Mesendoderm (in vitro differentiated cells): ENCODE measurements at regions not wholly inside any gene's neighbourhood (a gene's known extent, or its start where the extent isn't known, plus 50 kb on each side); places are given as distances from the start of the nearest gene placed in this dataset.

Experiments used
- DNase-seq: peaks from one replicate; pipeline ENCODE4 v3.0.0; 2013
- H2AK5ac ChIP-seq: 2 replicates; pipeline ENCODE4 v1.6.1; 2013; ENCODE audit warnings: low read length, inconsistent platforms
- H2BK120ac ChIP-seq: 2 replicates; pipeline ENCODE4 v1.6.1; 2013; ENCODE audit warnings: low read depth, mild to moderate bottlenecking, low read length, moderate library complexity, mixed read lengths
- H2BK15ac ChIP-seq: replicated peaks from 2 replicates; pipeline ENCODE4 v1.6.1; 2013; ENCODE audit warnings: low read depth, mild to moderate bottlenecking, moderate library complexity
- H2BK5ac ChIP-seq: 2 replicates; pipeline ENCODE4 v1.6.1; 2013; ENCODE audit warnings: low read length, inconsistent platforms
- H3K18ac ChIP-seq: 2 replicates; pipeline ENCODE4 v1.6.1; 2013; ENCODE audit warnings: mild to moderate bottlenecking, low read length, mixed read lengths
- H3K23ac ChIP-seq: one replicate; pipeline ENCODE4 v1.6.1; 2013; ENCODE audit warnings: low read length
- H3K27ac ChIP-seq: 2 replicates; pipeline ENCODE4 v1.5.1; 2013; ENCODE audit warnings: low read depth, mild to moderate bottlenecking, inconsistent platforms, low read length, moderate library complexity
- H3K27me3 ChIP-seq: 2 replicates; pipeline ENCODE4 v1.6.1; 2013; ENCODE audit warnings: low read length, control low read depth, mild to moderate bottlenecking, inconsistent platforms; ENCODE audit not compliant: insufficient read depth, poor library complexity
- H3K36me3 ChIP-seq: 2 replicates; pipeline ENCODE4 v1.6.1; 2013; ENCODE audit warnings: low read length, inconsistent platforms; ENCODE audit not compliant: control insufficient read depth, insufficient read depth
- H3K4ac ChIP-seq: one replicate; pipeline ENCODE4 v1.6.1; 2013; ENCODE audit warnings: low read depth, mild to moderate bottlenecking, low read length, moderate library complexity
- H3K4me1 ChIP-seq: 2 replicates; pipeline ENCODE4 v1.6.1; 2013; ENCODE audit warnings: low read depth, low read length, inconsistent platforms; ENCODE audit not compliant: control insufficient read depth
- H3K4me2 ChIP-seq: 2 replicates; pipeline ENCODE4 v1.6.1; 2013; ENCODE audit warnings: low read length
- H3K4me3 ChIP-seq: 2 replicates; pipeline ENCODE4 v1.5.1; 2013; ENCODE audit warnings: mild to moderate bottlenecking, low read length
- H3K56ac ChIP-seq: one replicate; pipeline ENCODE4 v1.6.1; 2013; ENCODE audit warnings: low read length
- H3K79me1 ChIP-seq: 2 replicates; pipeline ENCODE4 v1.6.1; 2013; ENCODE audit warnings: low read length, inconsistent platforms
- H3K79me2 ChIP-seq: 2 replicates; pipeline ENCODE4 v1.6.1; 2013; ENCODE audit warnings: mild to moderate bottlenecking, low read length; ENCODE audit not compliant: control insufficient read depth, insufficient read depth
- H3K9ac ChIP-seq: 2 replicates; pipeline ENCODE4 v1.6.1; 2013; ENCODE audit warnings: low read length, inconsistent platforms
- H4K5ac ChIP-seq: one replicate; pipeline ENCODE4 v1.6.1; 2013; ENCODE audit warnings: low read length
- H4K8ac ChIP-seq: one replicate; pipeline ENCODE4 v1.6.1; 2013; ENCODE audit warnings: low read depth, mild to moderate bottlenecking, control low read depth, low read length, moderate library complexity
- WGBS: extraction: QIAGEN DNeasy Blood & Tissue Kit; methylation state at CpG from one replicate; pipeline ENCODE4 v1.1.7; 2013; ENCODE audit warnings: low lambda C conversion rate, missing lambda C conversion rate; ENCODE audit not compliant: insufficient coverage; ENCODE audit errors: extremely low coverage; 5-methylcytosine and 5-hydroxymethylcytosine counted together

DNA sequence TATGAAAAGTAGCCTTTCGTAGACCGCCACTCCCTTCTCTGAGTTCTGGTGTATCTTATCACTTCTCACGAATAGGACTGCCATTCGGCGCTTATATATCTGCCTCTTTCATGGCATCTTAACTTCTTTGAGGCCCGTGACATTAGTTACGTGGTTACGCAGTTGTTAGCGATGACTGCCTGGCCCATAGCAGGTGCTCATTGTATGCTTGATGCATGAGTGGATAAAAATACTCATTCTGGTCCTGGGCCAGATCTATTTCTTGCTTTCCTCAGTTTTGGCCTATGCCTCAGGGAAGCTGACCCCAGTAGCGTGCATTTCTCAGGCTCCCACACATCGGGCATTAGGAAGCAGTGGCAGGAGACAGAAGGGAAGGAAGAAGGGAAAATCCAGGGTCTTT, 60.7 kb upstream of the PITX2 start:
- Histone ChIP-seq H3K4me3 (no peak overlapping the region), H4K8ac (no peak overlapping the region), H3K23ac (no peak overlapping the region), H3K79me2 (no peaks in the 10 kb centered on the region), H3K18ac (no peak overlapping the region), H3K4me1 (peaks cover 4% of the 10 kb centered on the region), H3K56ac (no peak overlapping the region), H3K27ac (no peak overlapping the region), H3K79me1 (no peaks in the 10 kb centered on the region), H3K4ac (no peak overlapping the region), H2BK5ac (no peak overlapping the region), H2AK5ac (no peak overlapping the region), H3K4me2 (no peak overlapping the region), H2BK120ac (no peak overlapping the region), H4K5ac (no peak overlapping the region), H3K9ac (no peak overlapping the region), H3K27me3 (no peaks in the 10 kb centered on the region), H2BK15ac (no peak overlapping the region), H3K36me3 (no peaks in the 10 kb centered on the region)
- DNase-seq: no peak
- WGBS: no CpG with 5 or more reads among the region's 11 CpGs

DNA sequence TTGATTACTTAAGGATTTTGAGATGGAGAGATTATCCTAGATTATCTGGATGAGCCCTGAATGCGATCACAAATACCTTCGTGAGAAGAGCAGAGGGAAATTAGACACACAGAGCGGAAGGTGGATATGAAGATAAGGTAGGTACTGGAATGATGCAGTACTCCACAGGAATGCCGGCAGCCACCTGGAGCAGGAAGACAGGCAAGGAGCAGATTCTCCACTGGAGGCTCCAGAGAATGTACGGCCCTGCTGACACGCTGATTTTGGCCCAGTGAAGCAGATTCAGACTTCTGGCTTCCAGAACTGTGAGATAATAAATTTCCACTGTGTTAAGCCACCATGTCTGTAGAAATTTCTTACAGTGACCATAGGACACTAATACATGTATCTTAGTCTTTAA, 79.4 kb upstream of the PITX2 start:
- no CpG with 5 or more reads among the region's 6 CpGs for WGBS
- DNase-seq: peak; percentile 33
- H3K4me1 ChIP-seq: no peaks in the 10 kb centered on the region

DNA sequence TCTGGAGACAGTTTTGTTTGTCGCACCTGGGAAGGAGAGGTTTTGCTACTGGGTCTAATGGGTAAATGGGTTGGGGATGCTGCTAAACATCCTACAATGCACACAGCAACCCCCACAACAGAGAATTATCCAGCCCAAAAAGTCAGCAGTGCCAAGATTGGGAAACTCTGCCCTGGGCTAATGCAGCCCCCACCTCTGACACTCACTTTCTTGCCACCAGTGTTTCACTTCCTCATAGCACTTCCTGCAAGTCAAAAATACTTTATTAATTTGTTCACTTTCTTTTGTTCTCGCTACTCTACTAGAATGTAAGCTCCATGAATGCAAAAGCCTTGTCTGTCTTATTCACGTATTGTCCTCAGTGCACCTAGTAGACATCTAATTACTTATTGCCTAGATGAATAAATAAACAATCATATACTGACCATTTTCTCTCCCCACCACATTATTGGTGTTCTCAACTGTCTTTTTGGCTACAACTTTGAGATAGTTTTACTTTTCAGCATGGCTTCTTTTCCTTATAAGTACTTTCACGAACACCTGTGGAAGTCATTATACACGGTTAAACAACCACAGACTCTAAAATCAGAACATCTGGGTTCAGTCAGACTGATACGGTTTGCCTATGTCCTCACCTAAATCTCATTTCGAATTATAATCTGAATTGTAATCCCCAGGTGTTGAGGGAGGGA, 82.0 kb upstream of the PITX2 start:
- Histone ChIP-seq H3K18ac (no peak overlapping the region), H3K79me1 (no peaks in the 10 kb centered on the region), H3K27ac (no peak overlapping the region), H3K23ac (no peak overlapping the region), H4K8ac (peak overlapping the region; percentile 86), H2BK120ac (no peak overlapping the region), H3K4me1 (no peaks in the 10 kb centered on the region), H2AK5ac (no peak overlapping the region), H3K36me3 (no peaks in the 10 kb centered on the region), H3K27me3 (no peaks in the 10 kb centered on the region), H2BK5ac (no peak overlapping the region), H3K4ac (no peak overlapping the region), H3K56ac (no peak overlapping the region), H2BK15ac (no peak overlapping the region), H3K79me2 (no peaks in the 10 kb centered on the region), H3K4me2 (no peak overlapping the region), H4K5ac (no peak overlapping the region), H3K9ac (no peak overlapping the region), H3K4me3 (no peak overlapping the region)
- no peak for DNase-seq
- WGBS: no CpG with 5 or more reads among the region's 7 CpGs

More for the DNA sequence above, 79.4 kb upstream of the PITX2 start:
- Histone ChIP-seq H3K56ac (no peak overlapping the region), H3K4me3 (no peak overlapping the region), H3K4me2 (no peak overlapping the region), H2BK120ac (no peak overlapping the region), H3K18ac (no peak overlapping the region), H3K9ac (no peak overlapping the region), H3K79me2 (no peaks in the 10 kb centered on the region), H4K5ac (no peak overlapping the region), H2BK5ac (no peak overlapping the region), H3K79me1 (no peaks in the 10 kb centered on the region), H3K23ac (no peak overlapping the region), H3K36me3 (no peaks in the 10 kb centered on the region), H3K4ac (no peak overlapping the region), H2AK5ac (no peak overlapping the region), H3K27me3 (no peaks in the 10 kb centered on the region), H4K8ac (no peak overlapping the region), H2BK15ac (no peak overlapping the region), H3K27ac (no peak overlapping the region)

DNA sequence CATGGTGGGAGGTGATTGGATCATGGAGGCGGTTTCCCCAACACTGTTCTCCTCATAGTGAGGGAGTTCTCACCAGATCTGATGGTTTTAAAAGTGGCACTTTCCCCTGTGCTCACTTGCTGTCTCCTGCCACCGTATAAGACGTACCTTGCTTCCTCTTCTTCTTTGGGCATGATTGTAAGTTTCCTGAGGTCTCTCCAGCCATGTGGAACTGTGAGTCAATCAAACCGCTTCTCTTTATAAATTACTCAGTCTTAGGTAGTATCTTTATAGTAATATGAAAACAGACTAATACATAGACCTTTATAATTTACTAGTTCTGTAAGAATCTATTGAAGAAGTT, 82.5 kb upstream of the PITX2 start:
- H3K27ac ChIP-seq: no peak overlapping the region
- H3K4me2 ChIP-seq: no peak overlapping the region
- H4K8ac ChIP-seq: peak overlapping the region; percentile 86
- no peak overlapping the region for H3K9ac ChIP-seq
- no peaks in the 10 kb centered on the region for H3K4me1 ChIP-seq
- no peaks in the 10 kb centered on the region for H3K79me1 ChIP-seq
- H3K56ac ChIP-seq: no peak overlapping the region
- no peak overlapping the region for H2BK15ac ChIP-seq
- no peak overlapping the region for H2BK5ac ChIP-seq
- H3K18ac ChIP-seq: no peak overlapping the region
- H3K23ac ChIP-seq: no peak overlapping the region
- H3K4ac ChIP-seq: no peak overlapping the region
- DNase-seq: no peak
- H3K79me2 ChIP-seq: no peaks in the 10 kb centered on the region
- no peak overlapping the region for H2AK5ac ChIP-seq
- no peaks in the 10 kb centered on the region for H3K27me3 ChIP-seq
- no peak overlapping the region for H3K4me3 ChIP-seq
- H4K5ac ChIP-seq: no peak overlapping the region
- no peaks in the 10 kb centered on the region for H3K36me3 ChIP-seq
- WGBS: no CpG with 5 or more reads among the region's 4 CpGs
- no peak overlapping the region for H2BK120ac ChIP-seq

DNA sequence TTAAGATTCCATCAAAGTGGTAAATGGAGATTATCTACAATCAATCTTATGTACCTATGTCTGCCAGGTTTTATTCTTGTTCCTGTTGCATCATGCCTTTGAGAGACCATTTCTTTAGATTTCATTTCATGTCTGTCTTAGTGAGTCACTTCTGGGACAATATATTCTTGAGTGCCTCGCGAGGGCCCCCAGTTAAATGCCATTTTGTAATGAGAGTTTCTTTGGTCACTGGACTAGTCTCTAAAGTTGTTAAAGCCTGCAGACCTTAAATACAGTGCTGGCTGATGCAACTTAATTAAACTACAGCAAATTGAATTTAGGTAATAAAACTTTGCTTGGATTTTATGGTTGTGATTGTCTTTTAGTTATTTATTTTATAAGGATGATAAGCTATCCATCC, 87.2 kb upstream of the PITX2 start:
- Histone ChIP-seq H3K79me2 (no peaks in the 10 kb centered on the region), H3K79me1 (no peaks in the 10 kb centered on the region), H2AK5ac (no peak overlapping the region), H2BK120ac (no peak overlapping the region), H3K4me1 (no peaks in the 10 kb centered on the region), H3K4me2 (no peak overlapping the region), H3K27ac (no peak overlapping the region), H3K18ac (no peak overlapping the region), H3K9ac (no peak overlapping the region), H2BK15ac (no peak overlapping the region), H3K27me3 (no peaks in the 10 kb centered on the region), H2BK5ac (no peak overlapping the region), H4K8ac (no peak overlapping the region), H3K4ac (no peak overlapping the region), H3K23ac (no peak overlapping the region), H3K4me3 (no peak overlapping the region), H4K5ac (no peak overlapping the region), H3K36me3 (no peaks in the 10 kb centered on the region), H3K56ac (no peak overlapping the region)
- WGBS: no CpG with 5 or more reads among the region's 2 CpGs
- no peak for DNase-seq

DNA sequence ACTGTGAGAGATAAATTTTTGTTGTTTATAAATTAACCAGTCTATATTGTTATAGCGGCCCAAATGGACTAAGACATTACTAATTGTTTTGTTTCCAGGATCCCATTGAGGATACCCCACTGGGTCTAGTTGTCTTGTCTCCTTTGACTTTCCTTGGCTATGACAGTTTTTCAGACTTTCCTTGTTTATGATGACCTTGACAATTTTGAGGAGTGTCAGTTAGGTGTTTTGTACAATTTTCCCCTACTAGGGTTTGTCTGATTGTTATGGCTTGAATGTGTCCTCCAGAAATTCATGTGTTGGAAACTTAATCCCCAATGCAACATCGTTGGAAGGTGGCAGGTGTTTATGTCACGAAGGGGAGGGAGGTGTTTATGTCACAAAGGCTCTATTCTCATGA, 89.6 kb upstream of the PITX2 start:
- H3K79me2 ChIP-seq: no peaks in the 10 kb centered on the region
- H3K4me2 ChIP-seq: no peak overlapping the region
- H3K4ac ChIP-seq: no peak overlapping the region
- no peak overlapping the region for H3K18ac ChIP-seq
- no peak overlapping the region for H2AK5ac ChIP-seq
- no CpG with 5 or more reads among the region's 3 CpGs for WGBS
- no peak overlapping the region for H3K56ac ChIP-seq
- no peak overlapping the region for H2BK15ac ChIP-seq
- H3K4me1 ChIP-seq: no peaks in the 10 kb centered on the region
- H3K36me3 ChIP-seq: no peaks in the 10 kb centered on the region
- no peak overlapping the region for H4K5ac ChIP-seq
- H3K9ac ChIP-seq: no peak overlapping the region
- no peak for DNase-seq
- H3K23ac ChIP-seq: no peak overlapping the region
- no peaks in the 10 kb centered on the region for H3K79me1 ChIP-seq
- H3K4me3 ChIP-seq: no peak overlapping the region
- no peaks in the 10 kb centered on the region for H3K27me3 ChIP-seq
- H4K8ac ChIP-seq: no peak overlapping the region
- no peak overlapping the region for H2BK5ac ChIP-seq
- H3K27ac ChIP-seq: no peak overlapping the region
- H2BK120ac ChIP-seq: no peak overlapping the region
